A549 (cell line): ENCODE measurements at regions not wholly inside any gene's neighbourhood (a gene's known extent, or its start where the extent isn't known, plus 50 kb on each side); places are given as distances from the start of the nearest gene placed in this dataset.

ENCODE experiments used
- ATAC-seq, 2 experiments: fragments of 200-7000 bp in 1 of 2; fragments of >200 bp in 1 of 2; cut with Nextera tagmentation in 1 of 2; cut with Tn5 transposase in 1 of 2; 3 replicates each; pipeline versions ENCODE4 v1.8.0 to v1.9.1; 2018 to 2020; ENCODE audit warnings: mild to moderate bottlenecking in 1 of 2, moderate library complexity in 1 of 2
- CTCF ChIA-PET: fragments of 300-600 bp; sonication (Branson Sonifier 250); formaldehyde crosslinking; extraction: SDS; loops from one replicate; lab custom pipeline; 2021; ENCODE audit warnings: antibody characterized with exemption, inconsistent platforms; lab: Yijun Ruan, JAX
- POLR2A ChIA-PET: fragments of 350-600 bp; formaldehyde crosslinking; extraction: SDS; loops from one replicate; lab custom pipeline; 2021; ENCODE audit warnings: antibody characterized with exemption, inconsistent platforms; lab: Yijun Ruan, JAX
- DNase-seq, 2 experiments: peaks; one replicate each; pipeline versions ENCODE4 v3.0.0 to v3.0.0-alpha.2; 2011 to 2016; ENCODE audit warnings: low read depth in 1 of 2, low spot score in 1 of 2
- FAIRE-seq: peaks from 2 replicates; lab custom pipeline; 2011; peaks lifted over from hg19 to GRCh38; lab: Jason Lieb, UNC
- H3K27ac ChIP-seq, 2 experiments: fragments of >200 bp; sonication (Bioruptor Twin); formaldehyde crosslinking; 3 replicates each; pipeline ENCODE4 v1.5.1; 2016 to 2017
- H3K4me1 ChIP-seq: fragments of >200 bp; sonication (Bioruptor Twin); formaldehyde crosslinking; 3 replicates; pipeline ENCODE4 v1.6.1; 2016
- H3K4me2 ChIP-seq: fragments of >200 bp; sonication (Bioruptor Twin); formaldehyde crosslinking; 3 replicates; pipeline ENCODE4 v1.6.1; 2016
- H3K4me3 ChIP-seq: fragments of >200 bp; sonication (Bioruptor Twin); formaldehyde crosslinking; 3 replicates; pipeline ENCODE4 v1.5.1; 2016
- H3K9me3 ChIP-seq: fragments of >200 bp; sonication (Bioruptor Twin); formaldehyde crosslinking; 3 replicates; pipeline ENCODE4 v1.6.1; 2016
- BHLHE40 ChIP-seq: IDR thresholded peaks from 2 replicates; pipeline ENCODE4 v1.6.1; 2012; ENCODE audit warnings: low read depth, low read length, inconsistent platforms
- CBX2 ChIP-seq: fragments of 200-600 bp; sonication (generic); IDR thresholded peaks from 2 replicates; pipeline ENCODE4 v1.6.1; 2016; ENCODE audit warnings: low read depth, mild to moderate bottlenecking, borderline replicate concordance
- CBX8 ChIP-seq: fragments of 200-600 bp; sonication (generic); IDR thresholded peaks from 2 replicates; pipeline ENCODE4 v1.6.1; 2016
- CHD2 ChIP-seq: fragments of 150-350 bp; IDR thresholded peaks from 2 replicates; pipeline ENCODE4 v1.6.1; 2014; ENCODE audit warnings: low read length; ENCODE audit not compliant: partially characterized antibody
- E2F6 ChIP-seq: IDR thresholded peaks from 2 replicates; pipeline ENCODE4 v1.6.1; 2012; ENCODE audit warnings: low read depth, borderline replicate concordance
- EHMT2 ChIP-seq: fragments of 200-600 bp; sonication (generic); IDR thresholded peaks from 2 replicates; pipeline ENCODE4 v1.6.1; 2016; ENCODE audit warnings: antibody characterized with exemption, low read depth, mild to moderate bottlenecking, moderate library complexity
- ELK1 ChIP-seq: fragments of 150-350 bp; IDR thresholded peaks from 2 replicates; pipeline ENCODE4 v1.6.1; 2014; ENCODE audit warnings: low read depth, mild to moderate bottlenecking, low read length
- FOSB ChIP-seq: fragments of 250-450 bp; sonication (Bioruptor Pico); IDR thresholded peaks from 2 replicates; pipeline ENCODE4 v1.5.0; 2020; ENCODE audit warnings: mild to moderate bottlenecking, moderate library complexity
- FOXS1 ChIP-seq: fragments of 250-450 bp; sonication (Bioruptor Pico); IDR thresholded peaks from 2 replicates; pipeline ENCODE4 v1.5.0; 2020; ENCODE audit warnings: mild to moderate bottlenecking, moderate library complexity
- GATA3 ChIP-seq: IDR thresholded peaks from 2 replicates; pipeline ENCODE4 v1.6.1; 2012; ENCODE audit warnings: borderline replicate concordance
- HES2 ChIP-seq: fragments of >200 bp; sonication (Bioruptor Twin); formaldehyde crosslinking; IDR thresholded peaks from 2 replicates; pipeline ENCODE4 v1.6.1; 2016
- HEYL ChIP-seq: fragments of 250-450 bp; sonication (Bioruptor Pico); IDR thresholded peaks from 2 replicates; pipeline ENCODE4 v1.8.0; 2021; ENCODE audit warnings: mild to moderate bottlenecking, moderate library complexity
- HOXA7 ChIP-seq: fragments of 250-450 bp; sonication (Bioruptor Pico); IDR thresholded peaks from 2 replicates; pipeline ENCODE4 v1.5.0; 2020; ENCODE audit warnings: mild to moderate bottlenecking, moderate library complexity
- HOXB5 ChIP-seq: fragments of 250-450 bp; sonication (Bioruptor Pico); IDR thresholded peaks from 2 replicates; pipeline ENCODE4 v1.5.0; 2020; ENCODE audit warnings: mild to moderate bottlenecking, moderate library complexity
- JUN ChIP-seq, 2 experiments: fragments of >200 bp; sonication (Bioruptor Twin); formaldehyde crosslinking; IDR thresholded peaks; 2 replicates in 1 of 2; 3 replicates in 1 of 2; pipeline ENCODE4 v1.6.1; 2016 to 2017
- JUNB ChIP-seq: fragments of >200 bp; sonication (Bioruptor Twin); formaldehyde crosslinking; IDR thresholded peaks from 2 replicates; pipeline ENCODE4 v1.6.1; 2016
- KDM5A ChIP-seq: fragments of 200-600 bp; sonication (generic); IDR thresholded peaks from 2 replicates; pipeline ENCODE4 v1.6.1; 2016; ENCODE audit warnings: antibody characterized with exemption, mild to moderate bottlenecking
- MAX ChIP-seq: IDR thresholded peaks from 2 replicates; pipeline ENCODE4 v1.6.1; 2012
- NR3C1 ChIP-seq: fragments of >200 bp; sonication (Bioruptor Twin); formaldehyde crosslinking; IDR thresholded peaks from 3 replicates; pipeline ENCODE4 v1.6.1; 2017
- PHF8 ChIP-seq: fragments of 200-600 bp; sonication (generic); IDR thresholded peaks from 2 replicates; pipeline ENCODE4 v1.6.1; 2016; ENCODE audit warnings: low read depth, mild to moderate bottlenecking, antibody characterized with exemption, moderate library complexity, borderline replicate concordance
- RARB ChIP-seq: fragments of 250-450 bp; sonication (Bioruptor Pico); IDR thresholded peaks from 2 replicates; pipeline ENCODE4 v1.8.0; 2021; ENCODE audit warnings: mild to moderate bottlenecking, moderate library complexity
- TP53 ChIP-seq: fragments of 250-450 bp; sonication (Bioruptor Pico); IDR thresholded peaks from 2 replicates; pipeline ENCODE4 v1.5.0; 2021; ENCODE audit warnings: mild to moderate bottlenecking, moderate library complexity
- USF2 ChIP-seq: fragments of 450-650 bp; IDR thresholded peaks from 2 replicates; pipeline ENCODE4 v1.6.1; 2014; ENCODE audit warnings: antibody characterized with exemption
- ZC3H11A ChIP-seq: fragments of 450-650 bp; IDR thresholded peaks from 2 replicates; pipeline ENCODE4 v1.6.1; 2014; ENCODE audit warnings: antibody characterized with exemption, mild to moderate bottlenecking
- ZFP36 ChIP-seq: fragments of 450-650 bp; IDR thresholded peaks from 2 replicates; pipeline ENCODE4 v1.6.1; 2014; ENCODE audit warnings: borderline replicate concordance; ENCODE audit not compliant: partially characterized antibody
- ZNF302 ChIP-seq: fragments of 250-450 bp; sonication (Bioruptor Pico); IDR thresholded peaks from 2 replicates; pipeline ENCODE4 v1.9.0; 2021; ENCODE audit warnings: inconsistent platforms, mild to moderate bottlenecking, moderate library complexity
- WGBS: methylation state at CpG from one replicate; pipeline ENCODE4 v1.1.6; 2017; ENCODE audit errors: missing lambda C conversion rate; 5-methylcytosine and 5-hydroxymethylcytosine counted together

GRCh38 chr9:129473523-129474244, 147.2 kb downstream of the C9orf50 start:
- Histone ChIP-seq H3K4me2 (no peak overlapping the region), H3K4me1 (peaks cover 57% of the 10 kb centered on the region), H3K27ac (peak overlapping the region; percentile 76 to 99; a peak in 5 of 6 replicates), H3K4me3 (no peak overlapping the region), H3K9me3 (peaks cover 17% of the 10 kb centered on the region)
- FAIRE-seq (no peak), ATAC-seq (no peak), DNase-seq (no peak)
- 90% methylated on average over 15 of the region's 15 CpGs for WGBS
- TF ChIP-seq HES2 = no peak
- TF ChIP-seq HEYL = no peak
- no peak for TF ChIP-seq USF2
- no peak for TF ChIP-seq EHMT2
- TF ChIP-seq KDM5A = no peak
- no peak for TF ChIP-seq ZFP36
- TF ChIP-seq HOXB5 (CRISPR knock-in tag) = no peak
- no peak for TF ChIP-seq CBX2
- no peak for TF ChIP-seq ZC3H11A
- no peak for TF ChIP-seq TP53
- TF ChIP-seq CBX8 = no peak
- ChIA-PET POLR2A (no interaction called here), CTCF (interaction anchor here (1.0 to 2.8 kb wide), 4 partner anchors 9 to 300 kb away, joined by 3 to 13 read pairs (median 9); partner anchors contain the start of gene IER5L)

- ChIA-PET CTCF (interaction anchor here (2.8 kb wide), 1 partner anchor 12 kb away, joined by 12 read pairs; no protein-coding TSS in a partner anchor), POLR2A (no interaction called here)
- TF ChIP-seq RARB (CRISPR knock-in tag) = no peak
- Histone ChIP-seq H3K27ac (peak overlapping the region; percentile 76 to 99; a peak in 5 of 6 replicates), H3K9me3 (peaks cover 17% of the 10 kb centered on the region), H3K4me2 (no peak overlapping the region), H3K4me3 (no peak overlapping the region), H3K4me1 (peaks cover 53% of the 10 kb centered on the region)
- FAIRE-seq (no peak), DNase-seq (no peak), ATAC-seq (no peak)
- 59% methylated on average over 6 of the region's 6 CpGs for WGBS
Measured at GRCh38 chr9:129472651-129473102, 148.2 kb downstream of the C9orf50 start.

- Histone ChIP-seq H3K4me1 (peaks cover 51% of the 10 kb centered on the region), H3K4me2 (peak overlapping the region; percentile 34), H3K9me3 (peaks cover 17% of the 10 kb centered on the region), H3K4me3 (no peak overlapping the region), H3K27ac (peak overlapping the region; percentile 76 to 99)
- DNase-seq = no peak
- ChIA-PET CTCF (interaction anchor here (0.8 to 1.1 kb wide), 4 partner anchors 12 to 297 kb away, joined by 3 read pairs; no protein-coding TSS in a partner anchor), POLR2A (interaction anchor here (1.4 kb wide), 1 partner anchor 10 kb away, joined by 3 read pairs; no protein-coding TSS in a partner anchor)
- peak in 1 of 2 experiments; percentile 15; a peak in 3 of 6 replicates for ATAC-seq
- no peak for FAIRE-seq
- 93% methylated on average over 4 of the region's 5 CpGs for WGBS
- TF ChIP-seq CBX8 = no peak
- TF ChIP-seq CHD2 = no peak
- no peak for TF ChIP-seq JUNB
- no peak for TF ChIP-seq PHF8
- no peak for TF ChIP-seq ELK1
- no peak for TF ChIP-seq FOXS1
- TF ChIP-seq RARB (CRISPR knock-in tag) = no peak
- TF ChIP-seq TP53 = no peak
- no peak for TF ChIP-seq GATA3
- no peak for TF ChIP-seq HOXA7 (CRISPR knock-in tag)
- TF ChIP-seq ZFP36 = no peak
- TF ChIP-seq NR3C1 = no peak
- no peak for TF ChIP-seq EHMT2
- no peak for TF ChIP-seq BHLHE40
- no peak for TF ChIP-seq MAX
- no peak for TF ChIP-seq JUN (IDR thresholded peaks at IDR 0.05)
- TF ChIP-seq ZNF302 (CRISPR knock-in tag) = no peak
- TF ChIP-seq FOSB = no peak
- TF ChIP-seq E2F6 = no peak
Measured at GRCh38 chr9:129471201-129472019, 149.5 kb downstream of the C9orf50 start.
